Dendritic cell treated with granulocyte-macrophage colony-stimulating factor and Interleukin-4, amounts not matched to agents 40 ng/mL and 50 ng/mL, for 4 days (primary cell): ENCODE measurements at regions not wholly inside any gene's neighbourhood (a gene's known extent, or its start where the extent isn't known, plus 50 kb on each side); places are given as distances from the start of the nearest gene placed in this dataset.

ENCODE experiments used
- H3K27ac Mint-ChIP-seq: one replicate; pipeline ENCODE4 v1.8.0; 2022; ENCODE audit warnings: mild to moderate bottlenecking, mixed read lengths
- H3K27me3 Mint-ChIP-seq: one replicate; pipeline ENCODE4 v1.8.0; 2022; ENCODE audit warnings: mild to moderate bottlenecking, mixed read lengths
- H3K36me3 Mint-ChIP-seq: one replicate; pipeline ENCODE4 v1.8.0; 2022; ENCODE audit warnings: low read depth, mixed read lengths
- H3K4me1 Mint-ChIP-seq: one replicate; pipeline ENCODE4 v1.8.0; 2022; ENCODE audit warnings: low read depth, mixed read lengths
- H3K4me3 Mint-ChIP-seq: one replicate; pipeline ENCODE4 v1.8.0; 2022; ENCODE audit warnings: mild to moderate bottlenecking, moderate library complexity, mixed read lengths
- H3K9me3 Mint-ChIP-seq: one replicate; pipeline ENCODE4 v1.8.0; 2022; ENCODE audit warnings: mixed read lengths
- intact Hi-C: fragments of 100-400 bp; cut with micrococcal nuclease; formaldehyde crosslinking; loops from one replicate; pipeline ENCODE4 v1.15.0; 2022

GRCh38 chr5:8844206-8844605 lies 701.7 kb downstream of the SEMA5A start:
- Mint-ChIP-seq H3K36me3 (no peaks in the 10 kb centered on the region), H3K27ac (no peak overlapping the region), H3K9me3 (peaks cover 24% of the 10 kb centered on the region), H3K4me3 (no peak overlapping the region), H3K4me1 (no peaks in the 10 kb centered on the region), H3K27me3 (no peaks in the 10 kb centered on the region)
- intact Hi-C loops: no loop called here

DNA sequence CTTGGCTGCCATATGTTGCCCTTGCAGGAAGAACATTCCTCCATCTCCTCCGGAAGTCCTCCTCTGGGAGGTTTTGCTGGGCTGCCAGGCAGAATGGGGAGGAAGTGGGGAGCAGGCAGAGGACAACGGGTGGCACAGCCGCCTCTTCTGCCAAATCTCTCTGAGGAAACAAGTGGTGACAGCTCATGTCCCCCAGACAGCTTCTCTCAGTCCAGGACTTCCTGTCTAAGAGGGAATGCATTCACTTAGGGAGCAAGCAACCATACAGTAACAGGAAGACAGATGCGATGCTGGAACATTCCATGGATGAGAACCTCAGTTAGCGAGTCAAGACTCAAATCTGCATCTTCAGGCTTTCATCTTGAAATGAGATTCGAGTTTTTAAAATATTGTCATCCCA lies 701.0 kb downstream of the SEMA5A start:
- intact Hi-C loops: no loop called here
- Mint-ChIP-seq H3K36me3 (no peaks in the 10 kb centered on the region), H3K4me1 (no peaks in the 10 kb centered on the region), H3K4me3 (no peak overlapping the region), H3K27ac (no peak overlapping the region), H3K9me3 (peaks cover 18% of the 10 kb centered on the region), H3K27me3 (no peaks in the 10 kb centered on the region)

DNA sequence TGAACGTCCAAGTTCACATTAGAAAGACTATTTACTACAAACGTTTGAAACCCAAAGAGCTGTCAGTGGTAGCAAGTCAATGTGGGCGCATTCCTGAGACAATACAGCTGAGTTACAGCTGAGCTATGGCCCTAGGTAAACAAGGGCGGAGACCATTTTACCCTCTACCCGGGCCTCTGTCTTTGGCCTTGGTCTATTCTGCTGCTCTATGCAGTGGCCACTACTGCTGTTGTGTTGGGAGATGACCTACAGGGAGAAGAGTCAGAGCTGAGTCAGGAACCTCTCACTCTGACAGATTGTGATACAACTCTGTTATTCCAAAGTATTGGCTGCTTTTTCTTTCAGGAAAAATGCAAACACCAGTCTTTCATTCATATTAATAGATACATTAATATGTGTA lies 700.6 kb downstream of the SEMA5A start:
- Mint-ChIP-seq H3K4me3 (no peak overlapping the region), H3K27me3 (no peaks in the 10 kb centered on the region), H3K9me3 (peaks cover 13% of the 10 kb centered on the region), H3K4me1 (no peaks in the 10 kb centered on the region), H3K36me3 (no peaks in the 10 kb centered on the region), H3K27ac (no peak overlapping the region)
- intact Hi-C loops: no loop called here

DNA sequence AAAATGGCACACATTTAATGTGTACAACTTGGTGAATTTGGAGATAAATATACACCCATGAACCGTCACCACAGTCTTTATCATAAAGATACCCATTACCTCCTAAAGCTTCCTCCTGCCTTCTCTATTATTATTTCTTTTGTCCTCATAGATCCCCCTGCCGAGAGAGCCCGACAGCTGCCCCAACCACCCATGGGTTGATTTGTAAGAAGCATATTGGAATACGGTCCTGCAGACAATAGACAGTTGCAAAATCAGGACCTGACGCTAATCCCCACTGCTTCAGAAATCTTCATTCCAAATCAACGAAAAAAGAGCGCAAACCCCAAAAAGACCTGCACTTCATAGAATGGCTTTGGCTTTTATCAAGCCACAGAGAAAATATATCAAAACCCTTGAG lies 697.5 kb downstream of the SEMA5A start:
- H3K9me3 Mint-ChIP-seq: no peaks in the 10 kb centered on the region
- intact Hi-C loops: no loop called here
- no peak overlapping the region for H3K4me3 Mint-ChIP-seq
- no peaks in the 10 kb centered on the region for H3K36me3 Mint-ChIP-seq
- no peaks in the 10 kb centered on the region for H3K4me1 Mint-ChIP-seq
- no peak overlapping the region for H3K27ac Mint-ChIP-seq
- H3K27me3 Mint-ChIP-seq: no peaks in the 10 kb centered on the region

DNA sequence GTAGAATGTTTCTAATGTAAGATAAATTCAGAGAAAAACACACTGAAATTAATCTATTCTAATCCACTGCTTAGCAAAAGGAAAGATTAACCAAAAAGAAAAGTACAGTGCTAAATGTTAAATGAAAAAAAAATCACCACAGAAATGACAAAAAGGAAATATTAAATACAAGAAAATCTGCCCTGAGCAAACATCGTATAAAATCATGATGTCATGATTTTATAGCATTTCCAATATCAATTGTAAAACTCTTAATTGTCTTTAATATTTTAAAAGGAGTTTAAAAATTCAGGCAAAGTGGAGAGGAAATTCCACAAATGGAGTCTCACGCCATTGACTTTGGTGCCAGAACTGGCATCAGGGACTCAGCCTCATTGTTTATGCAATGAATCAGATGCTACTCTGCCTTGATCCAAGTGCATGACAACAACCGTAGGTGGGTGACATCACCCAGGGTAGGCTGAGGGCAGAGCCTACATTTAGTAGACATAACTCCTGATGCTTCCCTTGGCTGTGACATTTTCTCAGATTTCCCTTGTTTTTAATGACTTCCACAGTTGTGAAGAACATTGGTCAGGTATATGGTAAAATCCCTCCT lies 696.8 kb downstream of the SEMA5A start:
- intact Hi-C loops: no loop called here
- H3K4me1 Mint-ChIP-seq: no peaks in the 10 kb centered on the region

DNA sequence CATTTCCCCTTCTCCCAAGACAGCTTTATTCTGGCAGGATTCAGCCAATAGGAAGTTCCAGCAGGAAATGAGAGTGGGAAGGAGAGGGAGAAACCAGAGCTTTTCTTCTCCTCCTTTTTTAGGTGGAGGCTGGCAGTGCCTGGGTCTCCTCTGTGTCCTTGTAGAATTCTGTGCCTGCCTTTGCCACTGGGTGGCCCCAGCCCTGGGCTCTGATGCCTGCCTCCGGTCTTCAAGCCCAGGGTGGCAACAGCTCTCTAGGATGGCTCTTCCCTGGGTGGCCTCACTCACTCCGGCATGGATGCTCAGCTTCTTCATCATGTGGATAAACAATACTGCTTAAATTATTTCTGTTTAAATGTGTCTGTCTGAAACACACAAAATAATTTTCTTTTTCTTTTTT lies 694.8 kb downstream of the SEMA5A start:
- Mint-ChIP-seq H3K27ac (no peak overlapping the region), H3K36me3 (no peaks in the 10 kb centered on the region), H3K4me3 (no peak overlapping the region), H3K4me1 (no peaks in the 10 kb centered on the region), H3K27me3 (no peaks in the 10 kb centered on the region), H3K9me3 (no peaks in the 10 kb centered on the region)
- intact Hi-C loops: no loop called here

More for the DNA sequence above, 696.8 kb downstream of the SEMA5A start:
- Mint-ChIP-seq H3K4me3 (no peak overlapping the region), H3K36me3 (no peaks in the 10 kb centered on the region), H3K9me3 (no peaks in the 10 kb centered on the region), H3K27me3 (no peaks in the 10 kb centered on the region), H3K27ac (no peak overlapping the region)

- H3K4me3 Mint-ChIP-seq: no peak overlapping the region
- no peaks in the 10 kb centered on the region for H3K27me3 Mint-ChIP-seq
- intact Hi-C loops: no loop called here
- no peak overlapping the region for H3K27ac Mint-ChIP-seq
- no peaks in the 10 kb centered on the region for H3K36me3 Mint-ChIP-seq
- H3K4me1 Mint-ChIP-seq: no peaks in the 10 kb centered on the region
- no peaks in the 10 kb centered on the region for H3K9me3 Mint-ChIP-seq
Measured at GRCh38 chr5:8857051-8857450, 688.8 kb downstream of the SEMA5A start.

DNA sequence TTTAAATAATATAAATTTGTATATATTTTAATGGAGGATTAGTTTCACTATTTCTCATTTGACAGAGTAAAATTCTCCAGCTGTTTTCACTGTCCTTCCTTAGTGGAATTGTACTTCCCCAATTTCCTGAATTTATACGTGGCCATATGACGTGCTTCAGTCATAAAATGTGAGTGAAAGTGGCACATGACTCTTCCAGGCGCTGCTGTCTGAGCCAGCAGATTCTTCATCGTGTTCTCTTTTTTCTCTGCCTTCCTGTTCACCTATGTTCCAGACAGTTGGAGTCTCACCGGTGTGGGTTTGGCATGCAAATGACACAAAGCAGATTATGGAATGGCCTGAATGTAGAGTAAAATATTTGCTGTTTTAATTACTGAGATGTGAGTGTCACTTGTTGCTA lies 684.1 kb downstream of the SEMA5A start:
- H3K9me3 Mint-ChIP-seq: no peaks in the 10 kb centered on the region

GRCh38 chr5:8864053-8864452 lies 681.8 kb downstream of the SEMA5A start:
- intact Hi-C loops: no loop called here
- H3K27ac Mint-ChIP-seq: no peak overlapping the region

More for the DNA sequence above, 684.1 kb downstream of the SEMA5A start:
- Mint-ChIP-seq H3K4me3 (no peak overlapping the region), H3K4me1 (no peaks in the 10 kb centered on the region), H3K27ac (no peak overlapping the region), H3K36me3 (no peaks in the 10 kb centered on the region), H3K27me3 (no peaks in the 10 kb centered on the region)
- intact Hi-C loops: no loop called here

DNA sequence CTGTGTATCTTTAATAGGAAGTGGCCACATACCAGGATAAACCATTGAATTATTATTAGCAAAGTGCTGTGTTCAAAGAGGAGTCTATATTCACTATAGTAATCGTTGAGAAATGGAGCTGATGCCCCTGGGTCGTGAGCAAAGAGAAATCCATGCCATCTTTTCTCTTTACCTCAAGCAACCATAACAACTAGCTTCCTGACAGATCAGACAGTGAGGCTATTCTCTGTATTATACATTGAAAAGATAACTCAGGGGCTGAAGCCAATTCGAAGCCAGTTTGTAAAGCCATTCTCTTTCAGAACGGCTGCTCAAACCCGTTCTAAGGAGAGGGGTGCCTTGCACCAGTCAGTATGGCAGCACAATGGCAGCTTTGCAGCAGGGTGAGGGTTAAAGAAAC lies 680.6 kb downstream of the SEMA5A start:
- intact Hi-C loops: no loop called here
- no peak overlapping the region for H3K4me3 Mint-ChIP-seq
- no peaks in the 10 kb centered on the region for H3K27me3 Mint-ChIP-seq
- H3K4me1 Mint-ChIP-seq: no peaks in the 10 kb centered on the region
- H3K36me3 Mint-ChIP-seq: no peaks in the 10 kb centered on the region
- no peak overlapping the region for H3K27ac Mint-ChIP-seq
- H3K9me3 Mint-ChIP-seq: no peaks in the 10 kb centered on the region

More at GRCh38 chr5:8864053-8864452, 681.8 kb downstream of the SEMA5A start:
- Mint-ChIP-seq H3K4me3 (no peak overlapping the region), H3K36me3 (no peaks in the 10 kb centered on the region), H3K4me1 (no peaks in the 10 kb centered on the region), H3K9me3 (no peaks in the 10 kb centered on the region), H3K27me3 (no peaks in the 10 kb centered on the region)

DNA sequence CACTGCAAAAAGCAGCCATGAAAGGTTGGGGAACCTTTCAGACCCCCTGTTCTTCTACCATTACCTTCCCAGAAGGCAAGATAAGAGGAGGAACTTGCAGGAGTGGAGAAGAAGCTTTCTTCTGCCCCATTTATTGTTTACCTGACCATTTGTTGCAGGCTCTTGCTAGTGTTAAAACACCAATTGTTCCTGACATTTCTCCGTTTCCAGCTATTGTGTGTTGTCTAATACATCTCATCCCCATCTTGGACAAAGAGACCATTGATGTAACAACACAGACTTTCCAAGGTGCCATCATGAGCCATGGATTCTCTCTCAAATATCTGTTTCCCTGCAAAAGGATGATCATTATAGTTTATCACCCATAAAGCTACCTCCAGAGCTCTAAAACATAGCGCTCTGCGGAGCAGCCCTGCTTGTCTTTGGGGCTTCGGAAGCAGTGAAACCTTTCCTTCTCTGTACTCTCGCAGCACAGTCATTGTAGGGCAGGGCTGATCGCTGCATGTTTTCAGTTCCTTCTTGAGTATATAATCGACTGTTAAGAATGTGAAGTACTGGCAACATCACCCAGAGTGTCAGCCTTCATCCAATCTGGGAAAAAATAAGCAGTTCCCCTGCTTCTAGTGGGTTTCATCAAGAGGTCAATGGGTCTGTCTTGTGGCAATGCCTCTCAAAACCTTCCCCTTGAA lies 680.0 kb downstream of the SEMA5A start:
- no peaks in the 10 kb centered on the region for H3K36me3 Mint-ChIP-seq
- no peak overlapping the region for H3K27ac Mint-ChIP-seq
- no peaks in the 10 kb centered on the region for H3K27me3 Mint-ChIP-seq
- no peak overlapping the region for H3K4me3 Mint-ChIP-seq
- no peaks in the 10 kb centered on the region for H3K9me3 Mint-ChIP-seq
- no peaks in the 10 kb centered on the region for H3K4me1 Mint-ChIP-seq
- intact Hi-C loops: no loop called here

DNA sequence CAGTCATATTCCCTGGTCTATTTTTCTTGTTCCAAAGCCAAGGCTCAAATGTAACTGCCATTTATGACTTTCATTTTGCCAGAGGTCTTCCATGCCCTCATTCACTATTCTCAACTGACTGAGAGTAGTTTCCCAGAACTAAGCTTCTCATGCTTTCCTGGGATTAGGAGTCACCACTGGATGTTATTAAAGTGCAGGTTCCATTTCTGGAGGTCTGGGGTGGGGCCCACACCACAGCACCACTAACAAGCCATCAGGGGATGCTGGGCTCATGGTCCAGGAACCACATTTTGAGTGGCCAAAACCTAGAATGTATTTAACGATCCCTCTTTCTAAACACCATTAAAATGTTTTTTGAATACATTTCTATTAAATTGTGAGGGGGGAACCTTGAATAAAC lies 677.6 kb downstream of the SEMA5A start:
- Mint-ChIP-seq H3K36me3 (no peaks in the 10 kb centered on the region), H3K4me1 (no peaks in the 10 kb centered on the region), H3K27ac (no peak overlapping the region), H3K4me3 (no peak overlapping the region), H3K27me3 (no peaks in the 10 kb centered on the region), H3K9me3 (no peaks in the 10 kb centered on the region)
- intact Hi-C loops: no loop called here

GRCh38 chr5:8869932-8870331 lies 675.9 kb downstream of the SEMA5A start:
- intact Hi-C loops: no loop called here
- no peaks in the 10 kb centered on the region for H3K36me3 Mint-ChIP-seq

GRCh38 chr5:8870349-8870958 lies 675.4 kb downstream of the SEMA5A start:
- intact Hi-C loops: no loop called here
- Mint-ChIP-seq H3K9me3 (no peaks in the 10 kb centered on the region), H3K27me3 (no peaks in the 10 kb centered on the region), H3K4me1 (no peaks in the 10 kb centered on the region), H3K27ac (no peak overlapping the region), H3K36me3 (no peaks in the 10 kb centered on the region), H3K4me3 (no peak overlapping the region)

More at GRCh38 chr5:8869932-8870331, 675.9 kb downstream of the SEMA5A start:
- H3K9me3 Mint-ChIP-seq: no peaks in the 10 kb centered on the region
- no peak overlapping the region for H3K27ac Mint-ChIP-seq
- H3K27me3 Mint-ChIP-seq: no peaks in the 10 kb centered on the region
- H3K4me3 Mint-ChIP-seq: no peak overlapping the region
- H3K4me1 Mint-ChIP-seq: no peaks in the 10 kb centered on the region
